ENCODE measurements at regions not wholly inside any gene's neighbourhood (a gene's known extent, or its start where the extent isn't known, plus 50 kb on each side); places are given as distances from the start of the nearest gene placed in this dataset.

DNA sequence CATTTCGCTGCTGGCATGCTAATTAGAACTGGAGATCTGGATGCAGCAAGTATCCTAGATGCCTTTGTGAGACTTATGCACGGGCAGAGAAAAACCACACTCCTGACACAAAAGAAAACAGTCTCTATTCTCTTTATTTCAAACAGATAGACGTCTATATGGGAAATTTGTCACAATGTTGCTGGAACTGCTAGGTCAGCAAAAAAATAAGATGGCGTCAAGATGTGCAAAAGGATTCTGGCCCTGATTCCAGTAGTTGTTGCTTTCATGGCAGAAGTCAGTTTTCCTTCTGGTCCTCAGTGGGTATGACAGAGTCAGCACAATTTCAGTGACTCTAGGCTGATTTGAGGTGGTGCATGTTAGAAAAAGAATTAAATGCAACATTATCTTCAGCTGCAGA is 1068.0 kb downstream of the SLITRK5 start:
- CTCF ChIA-PET = no interaction called here
- TF ChIP-seq, protein P1, sequence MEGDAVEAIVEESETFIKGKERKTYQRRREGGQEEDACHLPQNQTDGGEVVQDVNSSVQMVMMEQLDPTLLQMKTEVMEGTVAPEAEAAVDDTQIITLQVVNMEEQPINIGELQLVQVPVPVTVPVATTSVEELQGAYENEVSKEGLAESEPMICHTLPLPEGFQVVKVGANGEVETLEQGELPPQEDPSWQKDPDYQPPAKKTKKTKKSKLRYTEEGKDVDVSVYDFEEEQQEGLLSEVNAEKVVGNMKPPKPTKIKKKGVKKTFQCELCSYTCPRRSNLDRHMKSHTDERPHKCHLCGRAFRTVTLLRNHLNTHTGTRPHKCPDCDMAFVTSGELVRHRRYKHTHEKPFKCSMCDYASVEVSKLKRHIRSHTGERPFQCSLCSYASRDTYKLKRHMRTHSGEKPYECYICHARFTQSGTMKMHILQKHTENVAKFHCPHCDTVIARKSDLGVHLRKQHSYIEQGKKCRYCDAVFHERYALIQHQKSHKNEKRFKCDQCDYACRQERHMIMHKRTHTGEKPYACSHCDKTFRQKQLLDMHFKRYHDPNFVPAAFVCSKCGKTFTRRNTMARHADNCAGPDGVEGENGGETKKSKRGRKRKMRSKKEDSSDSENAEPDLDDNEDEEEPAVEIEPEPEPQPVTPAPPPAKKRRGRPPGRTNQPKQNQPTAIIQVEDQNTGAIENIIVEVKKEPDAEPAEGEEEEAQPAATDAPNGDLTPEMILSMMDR (conservative IDR thresholded peaks at IDR 0.05; ENCODE audit: low read depth) = no peak
- DNase-seq (ENCODE audit: low spot score) = no peak

DNA sequence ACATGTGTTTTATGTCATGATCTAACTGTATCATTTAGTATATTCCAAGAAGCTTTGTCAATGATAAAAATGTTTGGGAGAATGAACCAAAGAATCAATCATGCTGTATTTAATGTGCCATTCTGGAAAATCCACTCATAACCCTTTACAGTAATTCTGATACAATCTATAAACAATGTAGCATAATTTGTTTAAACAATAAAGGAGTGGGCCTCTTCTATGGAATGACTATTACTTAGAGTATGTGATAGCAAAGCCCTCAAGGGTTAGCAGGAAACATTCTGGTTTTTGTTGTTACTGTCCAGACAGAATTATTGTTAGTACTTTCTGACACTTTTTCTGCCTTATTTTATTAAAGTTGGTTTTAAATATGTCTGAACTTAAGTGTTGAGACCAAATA is 1073.1 kb downstream of the SLITRK5 start:
- TF ChIP-seq, protein P1 (conservative IDR thresholded peaks at IDR 0.05; ENCODE audit: low read depth) = no peak
- DNase-seq (ENCODE audit: low spot score) = no peak
- POLR2A ChIA-PET (ENCODE audit: low non-redundant PET) = no interaction called here
- H3K27ac ChIP-seq = no peak overlapping the region
- CTCF ChIA-PET = no interaction called here

More for the DNA sequence above, 1068.0 kb downstream of the SLITRK5 start:
- H3K27ac ChIP-seq = no peak overlapping the region
- POLR2A ChIA-PET (ENCODE audit: low non-redundant PET) = no interaction called here

DNA sequence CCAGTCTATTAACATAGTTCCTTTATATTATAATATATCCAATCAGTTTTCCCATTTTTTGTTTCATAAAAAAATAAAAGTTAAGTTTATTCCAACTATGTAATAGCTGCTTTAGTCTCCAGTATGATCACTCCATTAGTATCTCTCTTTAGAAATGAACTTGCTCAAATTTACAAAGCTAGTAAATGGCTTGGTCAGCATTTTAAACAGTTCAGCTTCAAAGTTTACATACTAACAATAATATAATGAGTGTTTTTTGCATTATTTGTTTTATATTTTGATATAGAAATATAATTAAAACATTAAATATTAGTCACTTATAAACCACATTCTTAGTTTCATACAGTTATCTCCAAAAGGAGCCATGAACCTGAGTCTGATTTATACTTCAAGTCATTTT is 1073.8 kb downstream of the SLITRK5 start:
- CTCF ChIA-PET = no interaction called here
- no peak overlapping the region for H3K27ac ChIP-seq
- no peak for DNase-seq (ENCODE audit: low spot score)
- POLR2A ChIA-PET (ENCODE audit: low non-redundant PET) = no interaction called here
- TF ChIP-seq, protein P1 (conservative IDR thresholded peaks at IDR 0.05; ENCODE audit: low read depth) = no peak

DNA sequence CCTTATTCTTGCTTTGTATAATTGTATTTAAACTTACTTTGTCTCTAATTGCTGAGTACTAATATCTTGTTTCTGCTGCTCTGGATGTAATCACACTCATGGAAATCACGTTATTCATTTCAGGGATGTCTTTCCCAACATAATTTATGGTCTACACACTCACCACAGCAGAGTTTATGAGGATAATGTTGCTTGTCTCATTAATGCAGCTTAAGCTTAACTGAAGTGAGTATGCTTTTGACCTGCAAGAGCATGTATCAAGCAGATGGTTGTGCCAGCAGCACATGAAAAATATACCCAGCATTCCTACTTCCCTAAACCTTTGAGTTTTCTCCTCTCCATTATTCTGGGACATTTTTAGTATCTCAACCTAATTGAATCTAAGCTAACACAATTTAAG is 1080.9 kb downstream of the SLITRK5 start:
- DNase-seq (ENCODE audit: low spot score) = no peak
- H3K27ac ChIP-seq = no peak overlapping the region
- ChIA-PET CTCF (no interaction called here), POLR2A (ENCODE audit: low non-redundant PET) (no interaction called here)
- TF ChIP-seq, protein P1 (conservative IDR thresholded peaks at IDR 0.05; ENCODE audit: low read depth) = no peak

DNA sequence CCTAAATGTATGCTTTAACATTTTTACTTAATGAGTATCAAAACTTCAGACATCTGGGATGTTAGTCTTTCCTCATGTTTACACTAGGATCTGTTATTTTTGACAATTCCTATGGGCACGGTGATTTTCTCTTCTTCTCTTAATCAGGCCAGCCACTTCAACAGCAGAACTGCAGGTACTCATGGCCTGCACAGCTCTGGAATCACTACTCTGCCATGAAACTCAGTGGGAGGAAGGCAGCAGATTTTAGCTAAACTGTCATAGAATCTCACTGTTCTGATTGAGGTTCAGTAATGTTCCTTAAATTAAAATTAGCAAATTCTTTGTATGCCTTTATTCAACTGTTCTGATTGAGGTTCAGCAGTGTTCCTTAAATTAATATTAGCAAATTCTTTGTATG is 1083.0 kb downstream of the SLITRK5 start:
- no peak overlapping the region for H3K27ac ChIP-seq
- ChIA-PET POLR2A (ENCODE audit: low non-redundant PET) (no interaction called here), CTCF (interaction anchor here (0.5 kb wide), 1 partner anchor 20 kb away, joined by 3 read pairs; no protein-coding TSS in a partner anchor)
- no peak for DNase-seq (ENCODE audit: low spot score)
- TF ChIP-seq, protein P1 (conservative IDR thresholded peaks at IDR 0.05; ENCODE audit: low read depth) = no peak

DNA sequence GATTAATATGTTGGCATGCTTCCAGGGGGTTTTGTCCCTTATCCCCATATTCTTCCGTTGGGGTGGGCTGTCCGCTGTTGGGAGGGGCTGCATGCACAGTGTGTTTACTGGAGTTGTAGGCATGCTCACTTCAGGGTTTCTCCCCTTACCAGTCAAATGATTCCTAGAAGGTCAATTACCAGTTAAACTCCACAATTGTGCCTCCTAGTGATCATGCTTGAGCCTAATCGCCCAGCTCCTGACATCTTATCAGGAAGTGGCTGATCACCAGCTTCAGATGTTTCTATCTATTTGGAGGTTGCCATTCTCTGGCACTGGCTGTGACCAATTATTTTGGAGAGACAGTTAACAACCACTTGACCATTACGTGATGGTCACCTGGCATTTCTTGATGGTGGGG is 1090.0 kb downstream of the SLITRK5 start:
- no peak overlapping the region for H3K27ac ChIP-seq
- CTCF ChIA-PET = no interaction called here
- DNase-seq (ENCODE audit: low spot score) = no peak
- POLR2A ChIA-PET (ENCODE audit: low non-redundant PET) = no interaction called here
- TF ChIP-seq, protein P1 (conservative IDR thresholded peaks at IDR 0.05; ENCODE audit: low read depth) = no peak

DNA sequence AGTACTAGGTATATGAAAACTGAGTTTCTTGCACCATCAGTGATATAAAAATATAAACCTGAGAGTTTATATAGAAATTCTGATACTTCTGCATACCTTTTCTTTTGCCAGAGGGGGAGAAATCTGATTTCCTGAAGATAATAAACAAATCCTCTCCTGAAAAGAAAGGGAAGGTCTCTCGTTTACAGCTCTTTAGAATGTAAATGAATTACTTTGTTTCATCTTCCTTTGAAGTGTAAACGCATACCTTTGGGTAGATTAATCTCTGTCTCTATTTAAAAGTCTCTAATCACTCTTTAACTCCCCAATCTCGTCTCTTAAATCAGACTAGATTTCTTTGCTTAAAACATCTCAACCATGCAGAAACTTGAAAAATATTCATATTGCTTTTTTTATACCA is 1092.9 kb downstream of the SLITRK5 start:
- ChIA-PET POLR2A (ENCODE audit: low non-redundant PET) (no interaction called here), CTCF (no interaction called here)
- no peak for DNase-seq (ENCODE audit: low spot score)
- TF ChIP-seq, protein P1 (conservative IDR thresholded peaks at IDR 0.05; ENCODE audit: low read depth) = no peak
- no peak overlapping the region for H3K27ac ChIP-seq

All from RWPE1 (cell line).